NB4 (cell line): ENCODE measurements at regions not wholly inside any gene's neighbourhood (a gene's known extent, or its start where the extent isn't known, plus 50 kb on each side); places are given as distances from the start of the nearest gene placed in this dataset.

Experiments used
- DNase-seq: peaks from one replicate; pipeline ENCODE4 v3.0.0; 2010; ENCODE audit warnings: low read depth
- H3K4me3 ChIP-seq: one replicate; pipeline ENCODE4 v1.5.1; 2011; ENCODE audit warnings: mild to moderate bottlenecking, low read depth, low read length, moderate library complexity
- CTCF ChIP-seq: IDR thresholded peaks from one replicate; pipeline ENCODE4 v1.5.1; 2012; ENCODE audit warnings: low read depth, low read length
- MYC ChIP-seq: IDR thresholded peaks from 2 replicates; pipeline ENCODE4 v1.6.1; 2011; ENCODE audit warnings: low read depth, low read length
- POLR2A ChIP-seq: IDR thresholded peaks from 2 replicates; pipeline ENCODE4 v1.6.1; 2011; ENCODE audit warnings: mild to moderate bottlenecking; ENCODE audit not compliant: insufficient read length; ENCODE audit errors: extremely low read depth
- TF ChIP-seq, protein P1 (sequence below): IDR thresholded peaks from 2 replicates; pipeline ENCODE4 v1.6.1; 2011; ENCODE audit warnings: low read depth, low read length

- no peak for DNase-seq
- no peak overlapping the region for H3K4me3 ChIP-seq
- TF ChIP-seq, protein P1, sequence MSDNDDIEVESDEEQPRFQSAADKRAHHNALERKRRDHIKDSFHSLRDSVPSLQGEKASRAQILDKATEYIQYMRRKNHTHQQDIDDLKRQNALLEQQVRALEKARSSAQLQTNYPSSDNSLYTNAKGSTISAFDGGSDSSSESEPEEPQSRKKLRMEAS: no peak
- no peak for TF ChIP-seq CTCF
- TF ChIP-seq MYC: no peak
- no peak for TF ChIP-seq POLR2A
These were observed 658.8 kb upstream of the DEFB115 start for GRCh38 chr20:30598460-30599230.

DNA sequence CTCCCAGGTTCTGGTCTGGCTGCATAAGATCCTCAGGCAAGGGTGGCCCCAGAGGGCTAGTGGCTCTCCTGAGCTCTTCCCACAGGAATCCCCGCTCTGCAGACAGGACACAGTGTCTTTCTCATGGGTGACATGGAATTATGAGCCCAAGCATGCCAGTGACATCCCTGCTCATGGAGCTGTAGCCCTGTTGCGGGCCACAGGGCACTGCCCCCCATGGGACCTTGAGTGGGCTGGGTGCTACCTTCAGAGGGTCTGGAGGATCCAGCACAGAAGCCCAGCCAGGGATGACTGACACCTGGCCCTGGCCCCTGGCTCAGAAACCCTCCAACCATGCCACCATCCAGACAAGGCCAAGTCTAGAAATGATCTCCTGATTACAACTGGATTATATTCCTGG lies 657.5 kb upstream of the DEFB115 start:
- DNase-seq: no peak
- H3K4me3 ChIP-seq: no peak overlapping the region
- TF ChIP-seq, protein P1: no peak
- TF ChIP-seq MYC: no peak
- TF ChIP-seq CTCF: no peak
- no peak for TF ChIP-seq POLR2A

- no peak overlapping the region for H3K4me3 ChIP-seq
- TF ChIP-seq CTCF (no peak), POLR2A (no peak), MYC (no peak)
- TF ChIP-seq, protein P1: no peak
- no peak for DNase-seq
These were observed 655.5 kb upstream of the DEFB115 start for GRCh38 chr20:30601974-30602373.

DNA sequence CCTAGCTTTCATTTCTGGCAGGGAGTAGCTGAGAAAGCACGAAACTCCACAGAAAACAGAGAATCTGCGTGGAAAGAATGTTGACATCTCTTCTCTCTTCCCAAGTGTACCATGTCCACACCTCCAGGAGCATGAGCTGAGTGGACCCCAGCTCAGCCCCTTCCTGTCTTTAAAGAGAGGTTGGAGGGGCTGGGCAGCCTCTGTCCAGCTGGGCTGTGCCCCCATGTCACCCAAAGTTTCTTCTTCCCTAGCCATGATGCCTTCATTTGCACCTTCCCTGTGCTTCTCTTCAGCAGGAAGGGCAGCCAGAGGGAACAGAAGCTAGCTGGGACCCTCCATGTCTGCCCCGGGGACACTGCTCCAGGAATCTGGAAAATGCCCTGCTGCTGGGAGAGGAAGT lies 655.0 kb upstream of the DEFB115 start:
- no peak for DNase-seq
- no peak overlapping the region for H3K4me3 ChIP-seq
- TF ChIP-seq MYC (no peak), CTCF (no peak)
- TF ChIP-seq, protein P1: no peak

DNA sequence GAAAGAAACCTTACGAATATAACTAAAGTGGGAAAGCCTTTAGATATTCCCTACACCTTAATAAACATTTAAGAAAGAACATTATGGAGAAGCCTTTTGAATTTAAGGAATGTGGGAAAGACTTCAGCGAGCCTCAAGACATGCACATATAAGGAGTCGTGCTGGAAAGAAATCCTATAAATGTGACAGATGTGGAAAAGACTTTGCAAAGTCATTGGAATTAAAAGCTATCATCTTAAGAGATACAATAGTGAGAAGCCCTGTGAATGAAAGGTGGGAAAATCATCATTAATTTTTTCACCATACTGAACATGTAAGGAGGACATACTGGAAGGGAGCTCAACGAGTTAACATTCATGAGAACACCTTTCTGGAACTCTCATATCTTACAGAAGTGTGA lies 650.5 kb upstream of the DEFB115 start:
- no peak overlapping the region for H3K4me3 ChIP-seq
- TF ChIP-seq POLR2A (no peak), CTCF (no peak), MYC (no peak)
- TF ChIP-seq, protein P1: no peak
- no peak for DNase-seq
